ENCODE measurements at regions not wholly inside any gene's neighbourhood (a gene's known extent, or its start where the extent isn't known, plus 50 kb on each side); places are given as distances from the start of the nearest gene placed in this dataset.

DNA sequence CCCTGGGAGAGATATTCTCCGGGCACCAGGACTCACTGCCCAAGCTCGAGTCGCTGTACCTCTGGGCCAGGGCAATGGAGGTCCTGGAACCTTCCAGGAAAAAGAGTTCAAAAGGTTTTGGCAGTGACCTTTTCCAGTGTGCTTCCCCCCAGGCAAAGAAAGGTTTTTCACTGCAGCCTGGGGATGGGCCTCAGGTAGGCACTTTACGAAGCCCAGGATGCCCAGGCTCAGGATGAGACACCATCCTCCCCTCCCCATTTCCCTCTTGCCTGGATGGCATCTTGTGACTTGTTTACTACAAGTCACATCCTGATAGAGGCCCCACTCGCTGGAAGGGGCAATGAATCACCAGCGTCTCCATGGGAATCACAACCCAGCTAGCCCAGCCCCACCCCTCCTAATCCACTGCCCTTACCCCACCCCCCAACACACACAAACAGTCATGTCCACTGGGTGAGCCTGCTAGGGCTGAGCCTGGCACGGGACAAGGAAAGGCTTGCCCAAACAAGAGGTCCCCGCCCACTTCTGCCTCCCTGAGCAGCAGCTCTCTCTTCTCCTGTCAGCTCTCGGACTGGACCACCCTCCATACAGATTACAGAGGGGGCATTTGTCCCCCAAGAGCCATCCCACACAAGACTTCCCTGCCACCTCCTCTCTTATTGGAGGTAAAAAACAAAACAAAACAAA lies 93.8 kb upstream of the SMNDC1 start:
- TF ChIP-seq POLR2A (IDR thresholded peaks at IDR 0.05; ENCODE audit: low read depth, low read length) (no peak), POLR2AphosphoS5 (IDR thresholded peaks at IDR 0.05; ENCODE audit: low read depth, low read length) (no peak)

All from GM12891 (cell line).